ENCODE measurements at regions not wholly inside any gene's neighbourhood (a gene's known extent, or its start where the extent isn't known, plus 50 kb on each side); places are given as distances from the start of the nearest gene placed in this dataset.

DNA sequence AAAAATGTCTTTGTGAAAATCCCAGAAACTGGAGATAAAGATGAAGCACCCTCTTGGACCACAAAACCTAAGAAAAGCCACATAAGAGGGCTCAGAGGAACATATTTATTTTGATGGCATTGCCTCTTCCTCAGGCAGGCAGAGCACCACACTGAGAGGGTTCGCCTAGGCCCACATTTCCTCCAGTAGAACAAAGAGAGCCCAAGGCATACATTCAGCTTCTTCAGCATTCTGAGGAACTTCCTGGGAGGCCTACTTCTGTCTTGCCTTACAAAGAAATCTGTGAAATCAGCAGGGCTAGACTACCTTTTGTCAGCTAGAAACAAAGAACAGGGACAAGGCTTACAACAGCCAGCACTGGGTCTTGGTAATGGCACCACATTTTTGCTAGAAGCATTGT, 1325.3 kb downstream of the SI start:
- TF ChIP-seq, protein P1, sequence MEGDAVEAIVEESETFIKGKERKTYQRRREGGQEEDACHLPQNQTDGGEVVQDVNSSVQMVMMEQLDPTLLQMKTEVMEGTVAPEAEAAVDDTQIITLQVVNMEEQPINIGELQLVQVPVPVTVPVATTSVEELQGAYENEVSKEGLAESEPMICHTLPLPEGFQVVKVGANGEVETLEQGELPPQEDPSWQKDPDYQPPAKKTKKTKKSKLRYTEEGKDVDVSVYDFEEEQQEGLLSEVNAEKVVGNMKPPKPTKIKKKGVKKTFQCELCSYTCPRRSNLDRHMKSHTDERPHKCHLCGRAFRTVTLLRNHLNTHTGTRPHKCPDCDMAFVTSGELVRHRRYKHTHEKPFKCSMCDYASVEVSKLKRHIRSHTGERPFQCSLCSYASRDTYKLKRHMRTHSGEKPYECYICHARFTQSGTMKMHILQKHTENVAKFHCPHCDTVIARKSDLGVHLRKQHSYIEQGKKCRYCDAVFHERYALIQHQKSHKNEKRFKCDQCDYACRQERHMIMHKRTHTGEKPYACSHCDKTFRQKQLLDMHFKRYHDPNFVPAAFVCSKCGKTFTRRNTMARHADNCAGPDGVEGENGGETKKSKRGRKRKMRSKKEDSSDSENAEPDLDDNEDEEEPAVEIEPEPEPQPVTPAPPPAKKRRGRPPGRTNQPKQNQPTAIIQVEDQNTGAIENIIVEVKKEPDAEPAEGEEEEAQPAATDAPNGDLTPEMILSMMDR (IDR thresholded peaks at IDR 0.05; ENCODE audit: low read depth, low read length, poor library complexity, severe bottlenecking), result no peak
- no peak for TF ChIP-seq EZH2phosphoT487 (IDR thresholded peaks at IDR 0.05; ENCODE audit: borderline replicate concordance, low read length)

Data from DOHH2 (cell line).